DMS114 treated with DMSO at 0.1 percent for 48 hours (cell line): ENCODE measurements at regions not wholly inside any gene's neighbourhood (a gene's known extent, or its start where the extent isn't known, plus 50 kb on each side); places are given as distances from the start of the nearest gene placed in this dataset.

Source experiments
- DNase-seq: peaks from one replicate; lab custom pipeline; 2025; ENCODE audit not compliant: unreplicated experiment; lab: John Stamatoyannopoulos, UW

DNA sequence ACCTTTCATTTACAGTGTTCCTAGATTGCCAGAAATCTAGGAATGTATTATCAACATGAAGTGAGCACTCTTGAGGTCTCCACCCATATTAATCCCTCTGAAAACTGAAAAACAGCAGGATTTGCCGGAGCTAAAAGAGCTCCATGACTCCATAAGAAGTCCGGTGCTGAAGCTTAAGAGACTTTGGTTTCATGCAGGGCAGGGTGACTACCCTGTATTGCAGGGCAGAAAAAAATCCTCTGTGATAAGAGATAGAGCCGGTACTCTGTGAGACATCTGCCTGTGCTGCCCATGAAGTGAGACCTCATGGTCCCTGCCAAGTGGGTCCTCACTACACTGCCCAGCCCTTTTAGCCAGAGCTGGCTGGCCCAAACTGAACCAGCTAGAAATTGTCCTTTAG, 127.2 kb upstream of the NPY2R start:
- no peak for DNase-seq

DNA sequence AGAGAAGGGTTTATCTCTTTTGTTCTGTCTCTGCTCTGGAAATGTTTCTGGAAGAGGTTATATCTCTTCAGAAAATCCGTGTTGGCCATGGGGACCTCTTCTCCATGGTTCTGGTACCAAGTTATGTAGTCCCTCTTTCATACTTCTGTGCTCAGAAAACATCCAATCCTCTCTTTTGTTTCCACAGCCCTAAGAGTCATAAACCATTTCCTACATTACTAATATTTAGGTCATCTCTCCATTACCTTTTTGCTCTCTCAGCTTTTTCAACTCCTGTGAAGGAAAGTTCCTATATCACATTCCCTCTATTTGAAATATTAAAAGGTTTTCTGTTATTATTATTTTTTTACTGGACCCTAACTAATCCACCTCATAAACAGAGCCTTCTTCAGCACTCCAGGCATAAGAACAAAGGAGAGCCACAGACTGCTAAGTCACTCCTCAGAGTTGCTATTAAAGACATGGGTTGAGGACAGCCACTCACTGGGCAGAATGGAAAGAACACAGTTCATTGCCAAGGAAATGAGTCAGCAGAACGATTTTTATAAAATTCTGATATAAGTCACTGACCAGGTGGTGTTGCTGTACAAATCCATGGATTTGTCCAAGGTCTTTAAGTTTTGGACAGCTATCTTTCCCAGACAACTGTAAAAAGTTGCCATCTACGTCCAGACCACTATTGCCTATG, 122.4 kb upstream of the NPY2R start:
- no peak for DNase-seq

DNA sequence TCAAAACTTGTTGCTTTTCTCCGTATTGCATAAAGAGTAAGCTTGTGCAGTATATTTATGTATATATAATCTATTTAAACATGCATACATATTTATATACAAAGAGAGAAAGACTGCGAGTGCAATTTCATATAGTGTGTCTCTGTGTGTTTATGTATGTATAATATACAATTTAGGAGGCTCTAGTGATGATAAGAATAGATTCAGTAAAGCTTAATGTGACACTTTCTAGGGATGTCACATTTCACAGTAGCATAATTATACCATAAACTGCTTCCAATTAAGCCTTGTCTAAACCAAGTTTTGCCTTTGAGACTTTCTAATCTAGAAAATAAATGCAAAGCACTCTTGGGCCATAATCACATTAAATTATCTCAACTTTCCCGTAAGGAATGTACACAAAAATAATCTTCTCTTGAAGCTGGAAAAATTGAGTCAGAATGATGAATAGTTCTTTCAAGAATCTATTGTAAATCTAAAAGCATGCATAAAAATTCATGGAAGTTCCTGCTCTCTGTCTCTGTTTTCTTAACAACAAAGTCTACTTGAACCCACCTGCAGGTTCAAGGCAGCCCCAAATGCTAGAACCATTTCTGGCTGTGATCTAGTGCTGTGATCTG, 114.1 kb upstream of the NPY2R start:
- no peak for DNase-seq

DNA sequence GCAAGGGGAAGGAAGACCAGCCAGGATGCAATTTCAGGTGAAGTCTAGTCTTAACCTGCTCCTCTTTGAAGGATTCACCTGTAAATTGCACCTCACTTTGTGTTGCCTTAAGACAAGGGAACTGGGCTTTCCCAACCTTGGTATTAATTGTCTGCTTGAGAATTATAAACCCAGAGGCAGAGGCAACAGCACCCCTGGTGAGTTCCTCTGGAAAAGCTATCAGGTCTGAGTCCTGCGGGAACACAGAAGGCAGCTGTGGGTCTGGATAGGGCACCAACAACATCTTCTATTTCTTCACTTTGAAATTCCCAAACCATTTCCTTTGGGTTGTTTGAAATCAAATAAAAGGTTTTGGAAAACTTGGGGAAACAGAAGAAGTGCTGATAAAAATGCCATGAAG, 109.2 kb upstream of the NPY2R start:
- no peak for DNase-seq

DNA sequence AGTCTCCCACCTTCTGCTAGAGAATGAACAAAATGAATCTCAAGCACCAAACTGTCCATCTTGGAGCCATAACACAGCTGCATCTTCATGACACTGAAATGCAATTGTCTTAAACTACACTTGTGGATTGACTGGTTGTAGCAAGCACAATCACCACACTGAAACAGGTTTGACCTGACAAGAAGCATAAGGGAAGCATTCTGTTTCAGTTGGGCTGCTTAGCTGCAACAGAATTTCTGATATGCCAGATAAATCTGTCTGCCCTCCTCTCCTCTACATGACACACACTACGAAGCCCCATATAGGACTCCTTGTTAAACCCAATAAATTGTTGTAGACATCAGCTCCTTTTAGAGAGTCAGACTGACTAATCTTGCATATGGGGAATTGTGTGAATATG, 101.8 kb upstream of the NPY2R start:
- DNase-seq = no peak

DNA sequence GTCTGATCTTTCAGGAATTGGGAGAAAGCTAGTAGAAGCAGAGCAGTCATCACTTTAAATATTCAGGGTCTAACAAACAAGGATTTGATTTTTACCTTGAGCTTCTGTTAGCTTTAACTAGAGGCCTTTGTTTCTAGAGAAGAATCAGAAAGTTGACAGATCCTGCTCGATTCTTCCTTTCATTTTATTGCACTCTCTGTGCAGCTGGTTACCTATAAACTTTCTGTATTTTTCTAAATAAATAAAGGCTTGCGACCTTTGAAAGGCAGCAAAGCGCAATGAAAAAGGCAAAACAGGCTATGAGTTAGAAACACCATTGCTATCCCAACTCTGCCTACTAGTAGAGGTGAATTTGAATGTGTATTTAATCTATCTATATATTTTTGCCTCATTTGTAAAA, 101.4 kb upstream of the NPY2R start:
- DNase-seq = no peak

DNA sequence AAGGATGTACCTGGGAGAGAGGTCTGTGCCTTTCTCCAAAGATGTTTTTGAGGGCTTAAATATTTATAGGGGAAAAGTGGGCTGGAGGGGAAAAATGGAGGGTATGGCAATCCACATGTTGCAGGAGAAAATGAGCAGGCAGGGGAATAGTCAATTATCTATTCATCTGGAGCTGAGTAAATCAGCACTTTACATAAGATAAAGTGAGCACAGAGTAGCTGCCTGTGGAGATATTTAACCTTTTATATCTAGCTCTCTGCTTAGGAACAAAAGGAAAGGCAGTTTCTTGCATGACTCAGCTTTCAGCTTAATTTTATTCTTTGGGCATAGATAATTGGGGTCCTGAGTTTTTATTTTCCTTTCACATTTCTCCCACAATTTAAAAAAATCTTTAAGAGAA, 93.6 kb upstream of the NPY2R start:
- DNase-seq = no peak

DNA sequence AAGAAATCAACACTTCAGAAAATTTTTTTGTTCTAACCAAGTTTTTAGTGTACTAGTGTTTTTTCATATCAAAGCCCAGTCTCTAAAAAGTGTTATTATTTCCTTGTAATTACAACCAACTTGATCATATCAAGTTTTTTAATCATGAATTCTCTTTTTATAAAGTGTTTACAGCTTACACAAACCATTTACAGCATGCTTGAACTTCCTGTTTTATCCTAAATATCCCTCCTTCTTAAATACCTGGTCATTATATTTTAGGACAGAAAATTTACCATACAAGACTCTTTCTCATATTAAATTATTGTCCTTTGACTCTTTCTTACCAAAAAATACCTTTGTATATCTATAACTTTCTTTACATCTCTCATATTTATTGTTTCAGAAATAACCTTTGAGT, 89.4 kb upstream of the NPY2R start:
- no peak for DNase-seq

DNA sequence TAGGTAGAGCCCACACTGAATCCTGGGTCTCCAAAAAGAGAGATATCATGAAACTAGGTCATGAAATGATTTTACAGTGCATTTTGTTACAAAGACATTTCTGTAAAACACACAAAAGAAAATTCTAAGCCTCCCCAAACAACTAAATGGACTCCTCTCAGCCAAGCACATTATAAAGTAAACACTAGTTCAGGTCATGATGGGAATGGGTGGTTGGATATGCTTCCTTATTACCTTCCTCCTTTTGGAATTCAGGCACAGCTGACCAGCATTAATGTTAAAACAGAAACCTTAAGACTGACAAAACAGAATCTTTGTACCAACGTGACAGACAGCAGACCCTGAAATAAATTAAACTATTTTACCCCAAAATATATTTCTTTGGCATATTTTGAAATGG, 87.9 kb upstream of the NPY2R start:
- DNase-seq = no peak

DNA sequence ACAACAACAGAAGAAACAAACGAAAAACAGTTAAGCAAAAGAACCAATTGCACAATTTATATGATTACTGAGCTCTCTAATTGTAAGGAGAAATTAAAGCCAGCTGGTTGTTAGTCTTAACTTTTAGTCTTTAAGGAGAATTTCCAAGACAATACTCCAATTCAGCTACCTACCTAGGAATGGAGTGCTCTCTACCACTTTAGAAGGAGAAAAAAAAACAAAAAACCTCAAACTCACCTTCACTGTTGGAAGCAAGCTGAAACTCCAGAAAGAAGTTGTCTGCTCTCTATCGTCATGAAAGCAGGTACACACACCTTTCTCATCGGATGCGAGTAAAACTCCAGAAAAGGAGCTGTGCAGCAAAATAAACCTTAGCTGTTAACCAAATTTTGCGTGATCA, 86.1 kb upstream of the NPY2R start:
- no peak for DNase-seq

DNA sequence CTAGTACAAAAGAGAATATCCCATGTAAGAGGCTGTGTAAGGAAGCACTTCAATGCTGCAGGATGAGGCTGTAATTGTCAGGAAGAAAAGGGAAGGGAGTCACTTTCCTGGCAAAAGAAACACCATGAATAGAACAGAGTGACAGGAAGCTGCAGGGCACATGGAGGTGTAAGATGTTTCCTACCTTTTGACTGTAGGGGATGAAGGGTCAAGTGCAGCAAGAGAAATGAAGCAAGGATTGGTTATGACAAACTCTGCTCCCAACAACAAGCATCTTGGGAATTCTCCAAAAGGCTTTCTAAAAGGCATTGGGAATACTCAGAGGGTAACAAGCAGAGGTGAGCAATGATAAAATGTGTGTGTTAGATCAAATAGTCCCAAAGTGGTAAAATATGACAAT, 74.3 kb upstream of the NPY2R start:
- DNase-seq = no peak

DNA sequence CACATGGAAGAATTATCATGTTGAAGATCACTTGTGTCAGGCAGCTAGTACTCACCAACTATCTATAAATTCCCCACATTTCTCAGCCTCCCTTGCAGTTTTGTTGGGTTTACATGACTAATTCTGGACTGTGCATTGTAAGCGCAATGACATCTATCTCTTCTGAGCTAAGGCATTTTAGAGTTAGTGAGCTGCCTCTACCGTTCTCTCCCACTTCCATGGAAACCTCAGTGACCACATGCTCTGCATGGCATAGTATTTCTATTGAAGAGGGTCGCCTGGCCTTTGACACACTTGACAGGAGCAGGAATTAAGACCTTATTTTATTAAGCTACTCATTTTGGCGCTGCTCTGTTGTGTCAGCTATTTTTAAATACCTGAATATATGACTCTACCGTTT, 67.5 kb upstream of the NPY2R start:
- DNase-seq = no peak

DNA sequence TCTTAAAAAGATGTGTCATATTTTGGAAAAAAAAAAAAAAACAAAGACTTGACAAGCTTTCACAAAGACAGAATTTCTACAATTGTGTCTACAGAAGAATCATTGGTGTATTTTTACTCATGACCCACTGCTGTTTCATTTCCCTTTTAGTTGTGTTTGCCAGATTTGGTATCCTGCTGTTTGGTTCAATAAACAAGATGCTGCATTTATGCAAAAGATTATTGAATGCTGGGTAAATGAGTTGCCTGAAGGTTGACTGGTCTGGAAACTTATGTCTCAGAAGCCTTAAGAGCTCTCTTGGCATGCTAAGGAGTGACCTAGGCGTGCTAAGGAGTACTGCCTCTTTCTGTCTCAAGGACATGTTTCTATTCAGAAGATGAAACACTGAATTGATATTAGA, 64.9 kb upstream of the NPY2R start:
- no peak for DNase-seq
